Right ventricle myocardium inferior (tissue), 1 donor: ENCODE measurements at regions not wholly inside any gene's neighbourhood (a gene's known extent, or its start where the extent isn't known, plus 50 kb on each side); places are given as distances from the start of the nearest gene placed in this dataset.
A peak's percentile ranks its signal among the peaks of the same experiment; 100 is the strongest.

Source experiments
- ATAC-seq: fragments of 200-7000 bp; cut with Tn5 transposase; one replicate; pipeline ENCODE4 v1.9.1; 2020; ENCODE audit warnings: mild to moderate bottlenecking, moderate library complexity
- DNase-seq: peaks from one replicate; pipeline ENCODE4 v3.0.0; 2021; ENCODE audit errors: missing footprints
- intact Hi-C: fragments of 100-400 bp; cut with DNase I; formaldehyde crosslinking; loops from one replicate; pipeline ENCODE4 v1.11.0; 2022
- donor health status: DM: no; HTN: yes; CAD: no; lungs with severe emphysema.

DNA sequence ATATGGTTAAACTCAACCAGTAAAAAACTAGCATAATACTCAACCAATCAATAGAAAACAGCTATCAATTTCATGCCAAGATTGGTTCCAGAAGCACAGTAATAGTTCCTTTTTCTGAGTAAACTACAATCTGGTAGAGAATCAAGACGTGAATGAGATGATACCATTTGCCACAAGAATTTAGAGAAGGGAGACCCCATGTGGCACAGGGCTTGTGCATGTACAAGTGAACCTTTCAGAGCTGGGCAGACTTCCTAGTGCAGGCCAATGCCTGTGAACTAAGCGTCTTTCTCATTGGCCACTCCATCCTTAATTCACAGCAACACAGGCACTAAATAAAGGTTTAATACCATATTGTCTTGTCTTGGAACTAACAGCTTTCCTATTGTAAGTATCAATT lies 213.5 kb downstream of the RFPL4B start:
- no peak for ATAC-seq
- no peak for DNase-seq
- intact Hi-C loops = no loop called here

- no peak for DNase-seq
- intact Hi-C loops = no loop called here
- peak; percentile 68 for ATAC-seq
Measured at GRCh38 chr6:112562301-112563231, 215.4 kb downstream of the RFPL4B start.

DNA sequence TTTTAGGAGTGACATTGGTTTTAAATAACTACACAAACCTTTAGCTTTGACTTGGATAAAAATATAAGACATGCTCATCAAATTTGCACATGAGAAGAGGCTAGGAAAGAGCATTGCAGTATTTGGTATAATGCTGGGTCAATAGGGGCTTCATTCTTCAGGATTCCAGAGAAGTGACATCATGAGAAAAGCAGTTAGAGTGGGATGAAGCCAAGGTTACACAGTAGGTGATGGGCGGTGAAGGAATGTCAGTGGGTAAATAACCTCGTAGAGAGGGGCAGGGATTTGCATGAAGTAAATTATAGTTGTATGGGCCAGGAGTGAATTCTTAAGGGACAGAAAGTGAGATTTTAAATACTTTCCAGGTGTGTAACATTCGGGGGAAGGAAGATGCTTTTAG lies 216.2 kb downstream of the RFPL4B start:
- ATAC-seq (no peak), DNase-seq (no peak)
- intact Hi-C loops = no loop called here

GRCh38 chr6:112568066-112568465 lies 220.9 kb downstream of the RFPL4B start:
- intact Hi-C loops = no loop called here

DNA sequence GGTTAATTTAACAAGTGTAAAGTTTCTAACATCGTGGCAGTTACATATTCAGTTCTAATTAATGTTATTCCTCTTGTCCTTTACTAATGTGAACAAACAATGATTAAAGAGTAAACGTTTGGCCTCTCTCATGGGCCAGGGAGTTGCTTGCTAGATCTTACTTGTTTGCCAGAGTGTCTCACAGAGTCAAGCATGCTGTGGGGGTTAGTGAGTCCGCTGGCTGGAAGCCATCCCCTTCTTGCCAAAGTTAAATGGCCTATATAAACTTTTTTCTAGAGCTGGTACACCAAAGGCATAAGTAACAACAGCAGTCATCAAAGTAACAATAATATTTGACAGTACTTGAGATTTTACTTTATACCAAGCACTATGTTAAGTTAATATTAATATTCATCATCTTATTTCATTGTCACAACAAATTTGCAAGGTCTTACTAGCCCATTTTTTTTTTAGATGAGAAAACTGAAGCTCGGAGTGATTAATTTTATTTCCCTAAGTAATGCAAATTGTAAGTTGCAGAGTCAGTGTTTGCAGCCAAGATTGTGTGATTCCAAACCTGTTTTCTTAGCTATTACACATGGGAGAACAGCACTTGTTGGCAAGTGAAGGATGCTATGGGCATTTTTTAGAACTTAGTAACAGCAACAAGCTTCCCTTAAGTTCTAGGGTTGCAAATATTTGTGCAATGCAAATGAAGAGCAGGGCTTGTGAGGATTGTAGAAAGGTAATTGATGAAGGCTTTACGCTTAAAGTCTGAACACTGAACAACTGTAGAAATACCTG lies 224.5 kb downstream of the RFPL4B start:
- intact Hi-C loops = no loop called here
- ATAC-seq (peak; percentile 65), DNase-seq (peak; percentile 35)

More at GRCh38 chr6:112568066-112568465, 220.9 kb downstream of the RFPL4B start:
- DNase-seq (no peak), ATAC-seq (no peak)

DNA sequence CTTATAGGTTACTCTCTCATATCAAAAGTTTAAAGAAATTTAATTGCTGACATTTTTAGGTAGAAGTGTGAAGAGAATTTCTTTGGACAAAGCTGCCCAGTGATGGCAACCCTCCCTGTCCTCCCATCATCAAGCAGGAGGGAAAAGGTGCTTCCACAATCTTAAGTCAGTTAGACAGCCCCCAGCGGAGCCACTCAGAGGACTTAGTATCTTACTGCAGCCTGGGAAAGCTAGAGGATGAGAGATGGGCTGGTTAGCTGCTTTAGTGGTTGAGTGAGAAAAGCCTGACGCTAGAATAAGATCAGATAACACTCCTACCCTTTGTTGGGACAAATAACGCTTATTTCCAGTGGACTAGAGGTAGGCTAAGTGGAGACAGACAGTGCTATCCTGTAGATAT lies 227.1 kb downstream of the RFPL4B start:
- DNase-seq (no peak), ATAC-seq (no peak)
- intact Hi-C loops = no loop called here

DNA sequence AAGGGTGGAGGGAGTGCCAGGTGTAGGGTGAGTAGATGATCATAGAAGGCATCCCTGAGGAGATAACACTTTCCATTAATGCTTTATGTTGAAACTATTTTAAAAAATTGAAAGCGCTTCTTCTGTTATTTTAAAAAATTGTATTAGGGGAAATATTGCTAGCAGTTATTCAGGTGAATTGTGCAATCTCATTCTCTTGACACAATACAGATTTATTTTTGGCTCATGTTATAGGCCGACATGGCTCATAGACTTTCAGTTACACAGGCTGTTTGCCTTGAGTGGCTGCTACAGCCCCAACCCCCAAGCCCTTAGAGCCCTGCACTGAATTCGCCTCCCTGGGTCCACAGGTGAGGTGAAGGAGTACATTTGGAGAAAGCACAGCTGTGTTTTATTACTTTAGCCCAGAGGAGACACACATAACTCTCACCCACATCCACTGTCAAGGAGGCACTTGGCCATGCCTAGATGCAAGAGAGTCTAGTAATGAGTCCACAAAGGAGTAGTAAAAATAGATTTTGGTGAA lies 228.2 kb downstream of the RFPL4B start:
- DNase-seq = no peak
- intact Hi-C loops = no loop called here
- ATAC-seq = no peak

GRCh38 chr6:112576423-112576822 lies 229.3 kb downstream of the RFPL4B start:
- DNase-seq = no peak
- ATAC-seq = no peak
- intact Hi-C loops = no loop called here

DNA sequence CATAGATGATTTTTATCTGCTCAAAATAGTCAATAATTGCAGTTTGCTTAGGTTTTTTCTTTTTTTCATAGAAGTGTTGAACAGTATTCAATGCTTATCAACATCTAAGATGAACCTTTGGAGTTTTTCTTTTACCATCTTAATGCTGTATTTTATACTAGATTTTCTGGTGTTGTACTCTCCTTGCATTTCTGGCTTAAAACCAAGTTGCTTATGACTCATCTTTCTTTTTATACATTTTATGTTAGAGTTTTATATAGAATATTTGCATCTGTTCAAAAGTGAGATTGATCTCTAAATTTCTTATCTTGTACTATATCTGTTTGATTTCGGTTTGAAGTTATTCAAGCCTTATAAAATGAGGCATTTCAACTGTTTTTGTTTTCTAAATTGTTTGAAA lies 232.5 kb downstream of the RFPL4B start:
- intact Hi-C loops = no loop called here
- no peak for ATAC-seq
- no peak for DNase-seq

- DNase-seq = no peak
- intact Hi-C loops = no loop called here
- no peak for ATAC-seq
Measured at GRCh38 chr6:112581015-112581414, 233.9 kb downstream of the RFPL4B start.

DNA sequence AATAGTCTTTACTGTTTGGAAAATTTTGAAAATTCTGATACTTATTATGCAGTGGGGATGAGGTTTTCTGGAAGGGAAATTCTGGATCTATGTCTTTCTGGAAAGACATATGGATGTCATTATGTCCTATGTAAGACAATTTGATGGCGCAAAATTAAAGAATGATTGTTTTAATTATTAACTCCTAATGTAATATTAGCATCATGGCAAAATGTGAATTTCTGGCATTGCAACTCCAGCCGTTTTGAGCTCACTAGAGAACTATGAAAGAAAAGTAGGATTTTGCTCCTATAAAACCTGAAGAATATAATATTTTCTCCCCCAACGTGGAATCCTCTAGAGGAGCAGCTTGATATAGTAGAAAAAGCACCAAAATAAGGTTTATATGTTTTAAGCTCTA lies 243.2 kb downstream of the RFPL4B start:
- intact Hi-C loops = no loop called here
- DNase-seq (no peak), ATAC-seq (no peak)

- no peak for ATAC-seq
- intact Hi-C loops = no loop called here
- DNase-seq = no peak
Measured at GRCh38 chr6:112591329-112591728, 244.2 kb downstream of the RFPL4B start.

- ATAC-seq = no peak
- no peak for DNase-seq
- intact Hi-C loops = no loop called here
Measured at GRCh38 chr6:112592159-112592558, 245.0 kb downstream of the RFPL4B start.

GRCh38 chr6:112594886-112595594 lies 247.9 kb downstream of the RFPL4B start:
- ATAC-seq (no peak), DNase-seq (no peak)
- intact Hi-C loops = no loop called here

DNA sequence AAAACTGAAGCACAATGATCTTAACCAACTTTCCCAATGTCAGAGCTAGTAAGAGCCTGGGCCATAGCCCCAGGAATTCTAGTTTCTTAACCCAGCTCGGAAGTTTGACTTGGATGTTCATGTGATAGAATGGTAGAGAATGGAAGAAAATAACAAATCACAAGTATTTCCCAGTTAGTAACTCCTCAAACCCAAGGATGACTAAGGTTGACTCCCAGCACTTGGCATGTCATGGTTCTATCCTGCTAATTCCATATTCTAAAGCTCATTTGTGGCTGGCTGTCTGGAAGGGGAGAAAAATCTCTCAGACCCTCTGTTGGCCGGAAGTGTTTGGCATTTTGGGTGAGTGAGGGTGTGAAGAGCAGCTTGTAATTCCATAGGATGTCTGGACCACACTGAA lies 248.7 kb downstream of the RFPL4B start:
- intact Hi-C loops = no loop called here
- DNase-seq = no peak
- ATAC-seq = no peak

DNA sequence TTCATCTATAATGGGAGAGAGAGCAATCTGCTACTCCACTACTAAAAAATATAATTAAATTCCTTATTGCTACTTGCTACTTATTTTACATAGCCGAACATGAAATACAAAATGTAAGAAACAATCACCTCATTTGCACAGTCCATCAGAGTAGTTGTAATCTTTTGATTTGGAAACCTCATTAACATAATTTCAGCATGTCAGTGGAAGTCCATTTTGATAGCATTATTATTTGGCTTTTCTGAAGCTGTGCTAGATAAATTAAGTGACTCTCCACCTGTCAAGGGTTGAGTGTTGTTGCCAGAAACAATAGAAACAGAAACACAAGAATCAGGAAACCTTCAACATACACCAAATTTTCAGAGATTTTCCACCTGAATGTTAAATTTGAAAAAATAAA lies 250.0 kb downstream of the RFPL4B start:
- no peak for ATAC-seq
- intact Hi-C loops = no loop called here
- DNase-seq = no peak

- ATAC-seq = no peak
- DNase-seq = no peak
- intact Hi-C loops = no loop called here
Measured at GRCh38 chr6:112600168-112600567, 253.0 kb downstream of the RFPL4B start.

DNA sequence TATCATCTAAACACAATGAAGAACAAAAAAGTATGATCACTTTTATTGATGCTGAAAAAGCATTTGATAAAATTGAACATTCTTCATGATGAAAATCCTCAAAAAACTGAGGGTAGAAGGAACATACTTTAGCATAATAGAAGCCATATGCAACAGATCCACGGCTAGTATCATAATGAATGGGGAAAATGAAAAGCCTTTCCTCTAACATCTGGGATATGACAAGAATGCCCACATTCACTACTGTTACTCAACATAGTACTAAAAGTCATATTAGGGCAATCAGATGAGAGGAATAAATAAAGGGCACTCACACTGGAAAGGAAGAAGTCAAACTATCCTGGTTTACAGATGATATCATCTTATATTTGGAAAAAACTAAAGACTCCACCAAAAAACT lies 256.6 kb downstream of the RFPL4B start:
- ATAC-seq (no peak), DNase-seq (no peak)
- intact Hi-C loops = no loop called here
